Body of pancreas (tissue), 4 donors: ENCODE measurements at regions not wholly inside any gene's neighbourhood (a gene's known extent, or its start where the extent isn't known, plus 50 kb on each side); places are given as distances from the start of the nearest gene placed in this dataset.
A peak's percentile ranks its signal among the peaks of the same experiment; 100 is the strongest.

Experiments
- CTCF ChIP-seq, 7 experiments: fragments of 450-650 bp in 4 of 7; fragments of 200-600 bp in 3 of 7; sonication (generic) in 3 of 7; IDR thresholded peaks; one replicate each; pipeline ENCODE4 v1.5.1; 2016 to 2019; ENCODE audit warnings: antibody characterized with exemption in 7 of 7
- POLR2A ChIP-seq, 3 donors: fragments of 450-650 bp; IDR thresholded peaks; one replicate each; pipeline ENCODE4 v1.6.1; 2016; ENCODE audit warnings: antibody characterized with exemption in 3 of 3, mild to moderate bottlenecking in 2 of 3

- TF ChIP-seq CTCF (IDR thresholded peaks at IDR 0.05): peak; percentile 38 to 70 (median 60)
- no peak for TF ChIP-seq POLR2A (IDR thresholded peaks at IDR 0.05)
These were observed 78.7 kb upstream of the RGPD5 start for GRCh38 chr2:109715313-109715805.
